Fibroblast of skin of left quadriceps (primary cell): ENCODE measurements at regions not wholly inside any gene's neighbourhood (a gene's known extent, or its start where the extent isn't known, plus 50 kb on each side); places are given as distances from the start of the nearest gene placed in this dataset.
A peak's percentile ranks its signal among the peaks of the same experiment; 100 is the strongest.
"Not testable (repeated sequence)": the region's sequence is repeated elsewhere in the genome, so short reads cannot be mapped to it uniquely, and the experiment has no call there.

Source experiments
- DNase-seq, 2 experiments: peaks; one replicate each; pipeline ENCODE4 v3.0.0-alpha.2; 2013; ENCODE audit warnings: low read depth in 2 of 2

GRCh38 chr9:40097992-40098391 is 742.5 kb downstream of the SPATA31A1 start:
- peak in 1 of 2 experiments; percentile 22 for DNase-seq

DNA sequence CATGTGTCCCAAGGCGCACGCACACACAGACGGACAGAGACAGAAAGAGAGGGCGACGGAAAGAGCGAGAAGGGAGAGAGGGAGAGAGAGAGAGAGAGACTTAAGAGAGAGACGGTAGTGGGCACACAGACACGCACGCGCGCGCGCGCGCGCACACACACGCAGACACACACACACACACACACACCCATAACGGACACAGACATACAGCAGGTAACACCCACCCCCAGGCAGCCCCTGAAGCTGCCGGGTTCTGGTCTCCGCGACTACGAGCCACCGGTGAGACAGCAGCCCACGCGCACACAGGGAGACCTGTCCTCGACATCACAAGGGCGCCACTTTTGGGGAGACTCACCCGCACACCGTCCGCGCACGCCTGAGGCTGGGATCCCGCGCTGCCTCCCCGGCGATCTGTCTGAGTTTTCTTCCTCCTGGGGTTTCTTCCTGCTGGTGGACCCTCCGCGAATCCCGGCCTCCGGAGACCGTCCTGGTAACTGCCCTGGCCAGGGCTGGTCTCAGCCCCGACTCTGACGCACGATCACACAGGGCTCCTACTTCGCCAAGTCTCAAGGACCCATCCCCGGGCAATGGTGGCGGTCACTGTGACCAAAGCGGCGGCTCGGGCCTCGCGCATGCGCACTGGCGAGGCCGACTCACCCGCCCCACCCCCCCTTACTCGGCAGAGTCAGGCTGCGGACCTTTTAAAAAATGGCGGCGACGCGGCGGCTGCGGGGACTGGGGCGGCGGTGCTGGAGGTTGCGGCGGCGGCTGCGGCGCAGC is 750.7 kb downstream of the SPATA31A1 start:
- DNase-seq, result not testable (repeated sequence)

- DNase-seq, result not testable (repeated sequence)
These were observed 751.3 kb downstream of the SPATA31A1 start for GRCh38 chr9:40106783-40107248.

- DNase-seq, result not testable (repeated sequence)
These were observed 751.8 kb downstream of the SPATA31A1 start for GRCh38 chr9:40107251-40107650.

- not testable (repeated sequence) for DNase-seq
These were observed 753.0 kb downstream of the SPATA31A1 start for GRCh38 chr9:40108465-40108864.

GRCh38 chr9:40110751-40111150 is 755.3 kb downstream of the SPATA31A1 start:
- not testable (repeated sequence) for DNase-seq

- not testable (repeated sequence) for DNase-seq
These were observed 756.1 kb downstream of the SPATA31A1 start for GRCh38 chr9:40111571-40111970.

DNA sequence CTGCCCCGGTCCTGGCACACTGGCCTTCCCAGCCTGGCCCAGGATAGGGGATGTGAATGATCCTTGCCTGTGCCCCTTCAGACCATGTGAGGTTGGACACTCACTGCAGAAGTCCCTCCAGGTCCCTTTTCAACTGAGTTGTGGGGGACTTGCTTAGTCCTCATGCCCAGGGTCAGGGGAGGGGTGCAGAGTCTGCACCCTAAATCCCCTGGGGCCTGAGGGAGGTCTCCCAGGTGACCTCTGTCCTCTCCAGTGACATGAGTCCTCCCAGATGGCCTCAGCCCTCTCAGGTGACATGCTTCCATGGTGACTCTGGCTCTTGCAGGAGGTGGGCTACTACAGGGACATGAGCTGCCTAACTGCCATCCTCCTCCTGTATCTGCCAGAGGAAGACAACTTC is 775.1 kb downstream of the SPATA31A1 start:
- not testable (repeated sequence) for DNase-seq

DNA sequence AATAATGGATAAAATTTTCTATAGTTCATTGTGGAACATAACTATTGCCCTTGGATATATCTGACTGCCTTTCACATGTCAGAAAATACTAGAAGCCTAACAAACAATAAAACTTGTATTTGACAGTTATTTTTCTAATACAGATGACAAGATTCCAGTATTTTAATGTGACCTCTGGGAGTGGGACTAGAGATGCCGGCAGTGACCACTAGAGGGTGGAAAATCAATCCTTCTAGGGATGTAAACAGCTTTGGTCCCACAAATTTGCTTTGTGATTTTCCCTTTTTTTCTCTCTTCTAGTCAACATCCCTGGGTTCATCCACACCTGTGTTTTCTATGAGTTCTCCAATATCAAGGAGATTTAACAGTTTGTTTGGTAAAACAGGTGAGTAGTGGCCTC is 813.7 kb downstream of the SPATA31A1 start:
- DNase-seq, result not testable (repeated sequence)

- not testable (repeated sequence) for DNase-seq
These were observed 817.8 kb downstream of the SPATA31A1 start for GRCh38 chr9:40173316-40173715.

DNA sequence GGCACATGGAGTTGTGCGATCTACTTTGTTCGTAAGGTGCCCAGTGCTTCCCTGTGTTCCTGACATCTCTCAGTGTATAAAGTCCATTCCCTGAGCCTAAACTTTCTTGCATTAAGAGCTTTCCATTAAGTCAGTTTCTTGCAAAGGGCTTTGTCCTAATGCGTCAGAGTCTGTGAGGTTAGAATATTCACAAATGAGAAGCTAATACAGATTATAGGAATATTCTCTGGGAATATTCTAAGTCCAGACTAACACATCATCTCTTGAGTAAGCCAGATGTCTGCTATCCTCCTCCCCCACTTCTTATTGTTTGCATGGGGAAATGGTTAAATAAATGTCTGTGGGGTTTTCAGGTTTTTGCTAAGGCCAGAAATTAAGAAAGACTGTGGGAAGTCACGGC is 818.6 kb downstream of the SPATA31A1 start:
- DNase-seq, result not testable (repeated sequence)

- DNase-seq, result not testable (repeated sequence)
These were observed 821.9 kb downstream of the SPATA31A1 start for GRCh38 chr9:40177403-40177802.

- DNase-seq, result not testable (repeated sequence)
These were observed 835.9 kb downstream of the SPATA31A1 start for GRCh38 chr9:40191403-40191802.

GRCh38 chr9:40192162-40192561 is 836.7 kb downstream of the SPATA31A1 start:
- not testable (repeated sequence) for DNase-seq

- DNase-seq, result not testable (repeated sequence)
These were observed 840.8 kb downstream of the SPATA31A1 start for GRCh38 chr9:40196165-40196714.

- not testable (repeated sequence) for DNase-seq
These were observed 841.3 kb downstream of the SPATA31A1 start for GRCh38 chr9:40196803-40197202.

- not testable (repeated sequence) for DNase-seq
These were observed 866.2 kb downstream of the SPATA31A1 start for GRCh38 chr9:40221596-40222233.

DNA sequence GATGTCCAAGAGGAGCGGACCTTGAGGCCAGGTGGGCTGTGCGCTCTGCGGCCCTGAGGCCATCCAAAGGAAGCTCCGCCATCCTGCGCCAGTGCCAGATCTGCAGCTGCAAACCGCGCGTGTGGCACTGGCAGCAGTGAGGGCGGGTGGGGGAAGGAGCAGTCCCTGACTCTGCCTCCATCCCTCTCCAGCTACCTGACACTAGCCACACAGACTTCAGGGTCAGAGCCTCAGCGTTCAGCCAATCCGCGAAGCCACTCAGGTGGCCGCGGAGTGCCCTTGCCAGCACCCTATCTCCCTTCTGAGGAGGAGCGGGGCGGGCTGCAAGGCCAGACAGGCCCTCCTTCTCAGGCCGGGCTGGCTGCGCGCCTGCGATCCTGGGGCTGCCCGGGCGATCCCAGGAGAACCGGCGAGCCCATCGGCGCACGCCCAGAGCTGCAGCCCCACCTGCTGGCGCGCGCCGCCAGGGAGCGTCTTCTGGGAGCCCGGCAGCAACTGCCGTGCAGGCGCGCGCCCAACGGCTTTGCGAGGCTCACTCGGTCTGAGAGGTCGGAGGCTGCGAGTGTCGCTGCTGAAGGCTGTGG is 867.2 kb downstream of the SPATA31A1 start:
- DNase-seq, result not testable (repeated sequence)

DNA sequence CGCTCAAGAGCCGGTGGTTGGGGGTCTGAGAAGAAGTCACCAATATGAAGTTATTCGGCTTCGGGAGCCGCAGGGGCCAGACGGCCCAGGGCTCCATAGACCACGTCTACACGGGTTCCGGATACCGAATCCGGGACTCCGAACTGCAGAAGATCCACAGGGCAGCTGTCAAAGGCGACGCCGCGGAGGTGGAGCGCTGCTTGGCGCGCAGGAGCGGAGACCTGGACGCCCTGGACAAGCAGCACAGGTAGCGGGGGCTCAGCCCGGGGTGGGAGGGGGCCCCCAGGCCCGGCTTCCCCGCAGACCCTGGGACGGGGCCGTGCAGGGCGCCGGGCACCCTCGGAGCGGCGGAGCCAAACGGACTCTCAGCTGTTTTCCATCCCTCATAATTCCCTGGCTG is 867.9 kb downstream of the SPATA31A1 start:
- not testable (repeated sequence) for DNase-seq
